NCI-H2029 treated with DMSO at 0.1 percent for 48 hours (cell line): ENCODE measurements at regions not wholly inside any gene's neighbourhood (a gene's known extent, or its start where the extent isn't known, plus 50 kb on each side); places are given as distances from the start of the nearest gene placed in this dataset.
"Not testable (repeated sequence)": the region's sequence is repeated elsewhere in the genome, so short reads cannot be mapped to it uniquely, and the experiment has no call there.

Experiments
- DNase-seq: peaks from one replicate; lab custom pipeline; 2025; lab: John Stamatoyannopoulos, UW

- no peak for DNase-seq
Observed at GRCh38 chr3:63096248-63097058, 181.7 kb upstream of the SYNPR start.

DNA sequence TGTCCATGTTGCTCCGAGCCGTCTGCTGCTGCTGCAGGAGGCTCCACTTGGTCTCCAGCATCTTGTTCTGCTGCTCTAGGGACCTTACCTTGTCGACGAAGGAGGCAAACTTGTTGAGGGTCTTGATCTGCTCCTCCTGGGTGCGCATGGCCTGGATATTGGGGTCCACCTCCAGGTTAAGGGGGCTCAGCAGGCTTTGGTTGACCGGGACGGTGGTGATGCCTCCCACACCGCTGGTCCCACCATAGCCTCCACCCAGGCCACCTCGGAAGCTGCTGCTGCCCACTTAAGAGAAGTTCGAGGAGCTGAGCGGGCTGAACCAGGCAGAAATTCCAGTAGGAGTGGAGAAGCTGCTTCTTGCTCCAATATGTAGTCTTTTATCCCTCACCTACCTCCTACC is 180.7 kb upstream of the SYNPR start:
- DNase-seq = no peak

DNA sequence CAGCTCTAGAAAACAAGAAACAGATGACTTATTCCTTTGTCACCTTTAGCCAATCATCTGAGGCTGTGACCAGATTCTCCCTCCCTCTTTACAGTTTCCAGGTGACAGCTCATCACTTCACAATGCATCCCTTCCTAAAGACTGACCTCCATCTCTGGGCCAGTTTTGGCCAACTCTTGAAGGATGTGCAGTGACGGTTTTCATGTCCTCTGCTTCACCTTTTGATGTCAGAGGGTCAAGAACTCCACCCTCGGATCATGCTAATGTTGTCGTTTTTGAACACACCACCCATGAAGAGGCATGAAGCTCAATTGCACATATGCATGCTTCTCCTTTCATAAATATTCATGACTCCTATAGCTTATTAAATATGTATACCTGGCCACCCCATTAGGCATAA is 161.2 kb upstream of the SYNPR start:
- DNase-seq = no peak

DNA sequence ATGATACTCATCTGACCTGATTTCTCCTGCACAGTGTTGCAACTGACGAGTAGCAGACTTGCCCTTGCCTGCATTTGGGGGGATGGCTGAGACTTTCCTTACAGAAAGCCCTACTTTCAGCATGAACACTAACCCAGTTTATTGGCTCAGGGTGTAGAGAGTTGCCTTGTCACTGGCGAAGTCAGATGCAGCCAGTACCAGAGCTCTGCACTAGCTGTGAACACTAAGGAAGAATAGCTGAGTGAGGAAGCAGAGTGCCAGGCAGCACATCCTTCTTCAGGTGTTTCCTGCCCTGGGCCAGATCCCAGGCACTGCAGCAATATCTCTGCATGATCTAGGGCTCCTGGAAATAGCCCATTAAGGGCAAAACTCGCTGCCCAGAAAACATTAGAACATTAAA is 154.0 kb upstream of the SYNPR start:
- no peak for DNase-seq

DNA sequence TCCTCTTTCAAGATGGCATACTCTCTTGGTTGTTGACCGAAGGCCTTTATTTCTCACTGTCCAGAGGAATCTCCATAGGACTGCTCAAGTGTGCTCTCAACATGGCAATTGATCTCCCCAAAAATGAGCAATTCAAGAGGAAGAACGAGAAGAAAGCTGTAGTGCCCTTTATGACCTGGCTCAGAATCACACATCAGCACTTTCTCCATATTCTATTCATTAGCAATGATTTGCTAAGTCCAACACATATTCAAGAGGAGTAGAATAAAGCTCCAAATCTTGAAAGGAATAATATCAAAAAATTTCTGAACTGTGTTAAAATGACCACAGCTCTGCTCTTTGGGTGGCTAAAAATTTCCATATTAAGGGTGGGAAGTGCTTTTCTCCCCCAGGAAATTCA is 151.6 kb upstream of the SYNPR start:
- DNase-seq = no peak

GRCh38 chr3:63128380-63128779 is 149.7 kb upstream of the SYNPR start:
- DNase-seq = no peak

DNA sequence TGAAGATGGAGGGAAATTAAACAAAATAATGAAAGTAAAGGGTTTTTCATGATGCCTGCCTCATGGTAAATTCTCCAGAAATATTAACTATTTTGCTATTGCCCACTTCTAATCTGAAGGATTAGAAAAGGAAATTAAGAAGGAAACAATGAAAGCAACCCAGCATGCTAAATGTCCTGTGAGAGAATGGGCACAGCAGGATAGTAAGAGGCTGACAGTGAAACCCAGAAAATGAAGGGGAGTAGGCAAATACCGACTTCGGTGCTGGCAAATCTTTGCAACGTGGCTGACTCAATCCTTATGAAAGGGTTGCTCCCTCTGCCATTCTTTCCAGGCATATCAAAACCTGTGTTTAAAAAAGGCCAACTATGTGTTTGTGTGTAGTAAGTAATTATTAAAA is 147.5 kb upstream of the SYNPR start:
- DNase-seq = no peak

- DNase-seq = no peak
Observed at GRCh38 chr3:63132461-63133250, 145.5 kb upstream of the SYNPR start.

DNA sequence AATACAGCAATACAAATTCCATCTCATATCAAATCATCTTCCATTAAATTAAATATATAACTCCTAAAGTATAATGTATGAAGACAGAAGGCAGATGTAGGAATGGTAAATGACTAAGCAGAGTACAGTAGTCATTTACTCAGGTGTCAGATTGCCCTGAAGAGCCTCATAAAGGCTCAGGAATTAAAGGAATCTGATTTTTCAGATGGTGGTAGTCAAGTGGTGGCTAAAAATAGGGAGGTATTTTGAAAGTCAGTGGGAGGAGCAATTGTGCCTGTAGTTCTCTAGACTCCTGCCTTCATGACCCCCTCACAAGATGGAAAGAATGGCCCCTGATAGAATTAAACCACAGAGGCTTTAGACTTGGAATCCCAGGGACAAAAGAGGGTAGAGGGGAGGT is 142.7 kb upstream of the SYNPR start:
- DNase-seq = peak; percentile 19

GRCh38 chr3:63136249-63136648 is 141.9 kb upstream of the SYNPR start:
- not testable (repeated sequence) for DNase-seq

DNA sequence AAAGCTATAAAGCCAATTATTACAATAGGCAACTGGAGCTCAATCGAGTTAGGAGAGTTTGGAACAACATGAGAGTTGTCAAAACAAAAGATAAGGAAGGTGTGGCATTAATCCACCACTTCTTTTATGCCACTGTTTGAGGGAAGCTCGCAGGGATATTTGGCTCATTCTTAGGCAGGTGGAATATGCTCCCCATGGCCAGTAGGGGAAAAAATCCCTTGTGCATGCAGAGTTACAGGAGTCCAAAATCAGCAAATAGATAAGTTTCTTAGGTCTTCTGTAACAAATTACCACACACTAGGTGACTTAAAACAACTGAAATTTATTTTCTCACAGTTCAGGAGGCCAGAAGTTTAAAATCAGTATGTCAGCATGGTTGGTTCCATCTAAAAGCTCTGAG is 135.4 kb upstream of the SYNPR start:
- DNase-seq = no peak

GRCh38 chr3:63146154-63146553 is 132.0 kb upstream of the SYNPR start:
- DNase-seq = no peak

- no peak for DNase-seq
Observed at GRCh38 chr3:63150880-63151279, 127.2 kb upstream of the SYNPR start.

GRCh38 chr3:63151897-63152296 is 126.2 kb upstream of the SYNPR start:
- no peak for DNase-seq

DNA sequence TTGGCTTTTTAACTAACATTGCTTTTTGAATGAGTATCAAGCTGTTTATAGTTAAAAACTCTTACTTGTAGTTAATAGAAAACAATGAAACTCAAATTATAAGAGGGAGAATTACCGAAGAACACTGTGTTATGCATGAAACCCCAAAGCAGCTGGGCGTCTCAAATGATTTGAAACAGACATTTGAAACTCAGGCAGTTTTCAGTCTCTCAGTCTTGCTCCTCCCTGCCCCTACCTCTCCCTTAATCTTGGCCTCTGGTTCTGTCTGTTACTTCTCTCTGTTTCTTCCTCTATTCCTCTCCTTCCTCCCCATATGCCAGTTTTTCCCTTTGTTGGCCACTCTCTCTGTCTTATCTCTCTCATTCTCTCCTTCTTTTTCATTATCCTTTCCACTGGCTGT is 118.3 kb upstream of the SYNPR start:
- DNase-seq = no peak

- DNase-seq = no peak
Observed at GRCh38 chr3:63167113-63167512, 111.0 kb upstream of the SYNPR start.

DNA sequence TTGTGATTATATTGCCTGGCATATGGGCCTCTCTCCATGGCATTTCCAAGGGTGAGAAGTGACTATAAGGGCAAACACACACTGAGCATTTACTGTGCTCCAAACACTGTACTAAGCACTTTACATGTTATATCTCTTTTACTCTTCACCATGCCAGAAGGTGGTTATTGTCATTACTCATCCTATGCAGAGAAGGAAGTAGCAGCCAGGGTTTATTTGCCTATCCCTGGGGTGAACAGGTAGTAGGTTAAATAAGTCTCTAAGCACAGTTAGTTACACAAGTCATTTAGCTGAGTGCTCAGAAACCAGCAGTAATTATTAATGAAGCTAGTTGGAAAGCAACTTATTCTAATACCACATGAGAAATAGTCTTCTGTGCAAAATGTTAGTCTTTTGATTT is 109.9 kb upstream of the SYNPR start:
- DNase-seq = no peak

DNA sequence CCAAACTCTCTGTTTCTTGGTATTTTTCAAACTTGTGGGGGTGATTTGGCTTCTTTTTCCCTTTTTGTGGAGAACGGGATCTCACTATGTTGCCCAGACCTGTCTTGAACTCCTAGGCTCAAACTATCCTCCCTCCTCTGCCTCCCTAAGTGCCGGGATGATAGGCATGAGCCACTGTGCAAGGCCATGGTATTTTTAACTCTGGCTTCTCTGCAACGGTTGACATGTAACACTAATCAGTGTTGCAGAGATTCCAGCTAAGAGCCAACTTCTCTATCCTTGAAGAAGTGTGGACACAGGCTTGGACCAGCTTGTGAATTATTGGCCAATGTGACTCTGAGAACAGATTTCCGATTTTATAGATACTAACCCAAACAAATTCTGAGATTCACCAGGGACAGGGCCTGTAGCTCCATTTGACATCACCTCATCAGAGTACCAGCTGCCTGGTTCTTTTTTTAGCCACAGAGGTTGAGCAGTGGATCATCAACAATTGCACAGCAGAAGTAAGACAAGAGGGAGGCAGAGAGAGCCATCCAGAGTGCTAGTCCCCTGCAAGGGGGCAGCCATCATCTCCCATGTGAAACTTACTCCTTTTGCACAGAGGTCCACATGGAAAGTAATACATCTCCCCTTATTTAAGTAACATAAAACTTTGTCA is 98.1 kb upstream of the SYNPR start:
- no peak for DNase-seq

DNA sequence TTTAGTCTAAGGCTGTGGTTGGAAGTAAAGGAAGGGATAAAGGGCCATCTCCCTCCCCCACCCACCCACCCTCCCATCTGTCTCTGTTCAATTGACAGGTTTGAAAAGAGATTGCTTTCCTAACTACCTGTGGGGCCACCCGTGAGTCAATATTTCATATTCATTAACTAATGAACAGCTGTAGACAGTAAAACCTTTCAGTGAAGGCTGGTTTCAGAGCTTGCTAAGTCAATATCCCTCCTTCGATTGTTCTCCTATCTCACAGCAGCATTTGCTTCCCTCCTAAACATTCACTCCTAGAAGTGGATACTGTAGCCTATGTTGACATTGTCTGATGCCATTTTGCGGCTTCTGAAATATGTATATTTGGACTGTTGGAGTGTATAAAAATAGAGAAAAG is 85.9 kb upstream of the SYNPR start:
- no peak for DNase-seq

- peak; percentile 19 for DNase-seq
Observed at GRCh38 chr3:63193647-63194046, 84.5 kb upstream of the SYNPR start.

- DNase-seq = no peak
Observed at GRCh38 chr3:63199606-63200005, 78.5 kb upstream of the SYNPR start.

DNA sequence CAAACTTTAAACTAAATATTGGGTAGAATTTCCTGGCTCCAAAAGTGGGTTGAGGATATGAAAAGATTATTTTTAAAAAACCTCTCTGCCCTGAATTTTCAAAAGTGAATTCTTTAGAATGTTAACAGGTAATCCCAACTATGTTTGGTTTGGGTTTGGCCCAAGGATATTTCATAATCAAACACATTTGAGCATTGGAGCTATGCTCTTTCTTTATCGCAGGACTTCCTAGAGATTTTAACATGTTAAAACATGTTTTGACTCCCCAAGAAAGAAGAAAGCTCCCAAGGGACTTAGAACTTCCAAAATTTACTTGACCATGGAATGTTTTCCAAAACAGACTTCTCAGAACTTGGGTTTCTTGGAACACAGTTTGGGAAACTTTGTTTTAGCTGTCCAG is 75.6 kb upstream of the SYNPR start:
- DNase-seq = no peak

DNA sequence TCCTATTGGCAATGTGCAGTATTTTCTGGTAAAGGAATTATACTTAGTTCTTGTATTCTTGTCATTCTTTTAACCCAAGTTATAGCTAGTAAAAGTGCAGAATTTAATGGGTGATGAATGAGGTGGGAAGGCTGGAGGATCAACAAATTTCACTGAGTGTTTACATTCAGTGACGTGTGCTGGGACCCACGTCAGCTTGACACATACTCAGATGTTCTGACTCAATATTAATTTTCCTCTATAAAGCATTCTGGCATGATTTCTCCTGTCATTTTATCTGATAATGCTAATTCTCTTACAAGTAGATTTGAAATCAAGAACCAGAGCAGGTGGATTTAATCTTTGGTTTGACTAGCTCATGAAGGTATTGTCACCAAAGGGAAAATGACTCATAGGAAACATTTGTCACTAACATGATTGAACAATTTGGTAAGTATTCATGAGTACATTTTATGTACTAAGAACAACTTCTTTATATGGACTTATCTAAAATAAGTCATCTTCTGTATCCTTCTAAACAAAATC is 71.0 kb upstream of the SYNPR start:
- no peak for DNase-seq
